HAP-1 (cell line): ENCODE measurements at regions not wholly inside any gene's neighbourhood (a gene's known extent, or its start where the extent isn't known, plus 50 kb on each side); places are given as distances from the start of the nearest gene placed in this dataset.
"Not testable (repeated sequence)": the region's sequence is repeated elsewhere in the genome, so short reads cannot be mapped to it uniquely, and the experiment has no call there.

Experiments
- DNase-seq, 2 experiments: peaks; one replicate each; pipeline ENCODE4 v3.0.0-alpha.2; 2016 to 2020; ENCODE audit warnings: low spot score in 2 of 2
- H3K27me3 ChIP-seq: fragments of 250-450 bp; sonication (Bioruptor Pico); 2 replicates; pipeline ENCODE4 v1.5.1; 2020; ENCODE audit warnings: low read depth, mild to moderate bottlenecking, moderate library complexity
- H3K36me3 ChIP-seq: fragments of 250-450 bp; sonication (Bioruptor Pico); replicated peaks from 2 replicates; pipeline ENCODE4 v1.5.1; 2020; ENCODE audit warnings: mild to moderate bottlenecking
- H3K4me1 ChIP-seq: fragments of 250-450 bp; sonication (Bioruptor Pico); 2 replicates; pipeline ENCODE4 v1.5.1; 2020; ENCODE audit warnings: mild to moderate bottlenecking
- H3K4me3 ChIP-seq: fragments of 250-450 bp; sonication (Bioruptor Pico); 2 replicates; pipeline ENCODE4 v1.5.1; 2020; ENCODE audit warnings: mild to moderate bottlenecking, moderate library complexity
- H3K9me3 ChIP-seq: fragments of 250-450 bp; sonication (Bioruptor Pico); 2 replicates; pipeline ENCODE4 v1.5.1; 2020; ENCODE audit warnings: mild to moderate bottlenecking, moderate library complexity
- in situ Hi-C: fragments of 300-500 bp; cut with MboI; formaldehyde crosslinking; loops from 3 replicates; pipeline ENCODE4 v1.14.3; 2020; ENCODE audit warnings: low sequenced_read_pairs, inconsistent platforms, mixed read lengths

DNA sequence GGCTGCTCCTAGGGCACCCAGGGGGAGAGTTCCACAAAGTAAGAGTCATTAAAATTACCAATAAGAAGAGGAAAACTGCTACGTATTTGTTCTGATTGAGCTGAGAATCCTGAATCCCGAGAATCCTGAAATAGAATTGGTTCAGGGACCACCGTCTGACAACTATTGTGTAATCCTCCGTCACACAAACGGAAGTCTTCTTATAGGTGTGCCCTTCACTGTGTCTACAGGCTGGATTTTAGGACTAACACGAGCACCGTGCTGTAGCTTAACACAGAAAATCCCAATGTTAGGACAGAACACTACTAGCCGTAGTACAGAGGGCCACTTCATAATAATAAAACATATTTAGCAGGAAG lies 50.6 kb upstream of the RNF182 start:
- H3K4me3 ChIP-seq: peak overlapping the region; percentile 12
- H3K9me3 ChIP-seq: no peaks in the 10 kb centered on the region
- no peaks in the 10 kb centered on the region for H3K36me3 ChIP-seq
- no peak for DNase-seq
- H3K27me3 ChIP-seq: no peaks in the 10 kb centered on the region
- peaks cover 7% of the 10 kb centered on the region for H3K4me1 ChIP-seq
- in situ Hi-C loops: no loop called here

DNA sequence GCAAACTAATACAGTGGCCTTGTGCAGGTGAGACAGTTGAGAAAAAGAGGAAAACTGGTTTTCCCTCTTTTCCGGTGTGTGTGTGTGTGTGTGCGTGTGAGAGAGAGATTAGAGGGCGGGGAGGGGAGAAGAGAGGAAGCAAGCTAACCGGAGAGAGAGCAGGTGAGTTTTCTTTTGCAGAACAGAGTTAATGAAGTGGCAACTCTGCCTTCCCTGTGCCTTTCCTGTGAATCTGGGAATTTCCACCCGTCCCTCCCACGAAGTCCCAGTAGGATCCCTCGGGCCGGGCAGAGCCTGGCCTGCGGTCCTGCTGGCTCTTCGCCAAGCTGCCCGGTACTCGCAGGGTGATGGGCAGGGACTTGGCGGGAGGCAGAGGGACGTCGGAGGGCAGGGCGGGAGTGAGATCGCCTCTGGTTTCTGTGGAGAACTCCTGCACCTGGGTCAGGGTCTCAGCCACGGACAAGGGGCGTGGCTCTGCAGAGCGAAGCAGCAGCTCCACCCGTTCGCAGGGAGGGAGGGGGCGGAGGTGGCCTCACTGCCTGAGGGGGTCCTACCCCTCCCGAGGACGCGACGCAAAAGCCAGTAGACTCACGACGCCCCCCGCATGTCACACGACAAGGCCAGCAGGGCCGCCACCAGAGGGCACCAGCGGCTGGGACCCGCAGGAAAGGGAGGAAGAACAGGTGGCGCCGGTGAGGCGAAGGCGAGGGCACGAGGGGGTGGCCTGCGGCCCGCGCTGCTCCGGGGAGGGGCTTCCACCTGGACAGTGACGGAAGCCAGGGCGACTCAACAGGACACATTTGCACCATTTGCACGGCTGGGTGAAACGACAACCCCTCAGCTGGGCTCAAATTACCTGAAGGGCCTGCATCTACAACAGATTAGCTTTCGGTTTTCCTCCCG lies 51.2 kb upstream of the RNF182 start:
- Histone ChIP-seq H3K4me1 (peaks cover 7% of the 10 kb centered on the region), H3K36me3 (no peaks in the 10 kb centered on the region), H3K4me3 (peak overlapping the region; percentile 12), H3K9me3 (no peaks in the 10 kb centered on the region), H3K27me3 (no peaks in the 10 kb centered on the region)
- in situ Hi-C loops: no loop called here
- DNase-seq: peak; percentile 49 to 90

DNA sequence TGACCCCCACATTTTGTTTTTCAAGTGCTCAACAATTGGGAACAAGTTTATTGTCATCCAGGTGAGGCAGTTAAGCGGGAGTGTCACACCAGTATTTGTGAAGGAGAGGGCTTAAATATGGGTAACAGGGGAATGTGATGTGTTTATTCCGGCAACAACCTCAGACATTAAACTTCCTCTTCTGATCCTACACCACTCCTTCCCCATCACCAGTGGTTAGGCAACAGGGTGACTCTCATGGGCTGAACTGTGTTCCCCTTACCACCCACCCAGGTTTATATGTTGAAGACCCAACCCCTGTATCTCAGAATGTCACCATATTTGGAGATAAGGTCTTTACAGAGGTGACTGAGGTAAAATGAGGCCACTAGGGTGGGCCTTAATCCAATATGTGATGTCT lies 52.1 kb upstream of the RNF182 start:
- Histone ChIP-seq H3K36me3 (no peaks in the 10 kb centered on the region), H3K27me3 (no peaks in the 10 kb centered on the region), H3K4me1 (peaks cover 7% of the 10 kb centered on the region), H3K4me3 (no peak overlapping the region), H3K9me3 (no peaks in the 10 kb centered on the region)
- no peak for DNase-seq
- in situ Hi-C loops: no loop called here

DNA sequence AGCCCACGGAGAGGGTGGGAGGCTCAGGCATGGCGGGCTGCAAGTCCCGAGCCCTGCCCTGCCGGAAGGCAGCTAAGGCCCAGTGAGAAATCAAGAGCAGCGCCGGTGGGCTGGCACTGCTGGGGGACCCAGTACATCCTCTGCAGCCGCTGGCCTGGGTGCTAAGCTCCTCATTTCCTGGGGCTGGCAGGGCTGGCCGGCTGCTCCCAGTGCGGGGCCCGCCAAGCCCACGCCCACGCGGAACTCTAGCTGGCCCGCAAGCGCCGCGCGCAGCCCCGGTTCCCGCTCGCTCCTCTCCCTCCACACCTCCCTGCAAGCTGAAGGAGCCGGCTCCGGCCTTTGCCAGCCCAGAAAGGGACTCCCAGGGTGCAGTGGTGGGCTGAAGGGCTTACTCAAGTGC lies 52.7 kb upstream of the RNF182 start:
- H3K36me3 ChIP-seq, H3K4me1 ChIP-seq, DNase-seq, in situ Hi-C loops, H3K9me3 ChIP-seq, H3K4me3 ChIP-seq, H3K27me3 ChIP-seq: not testable (repeated sequence)

DNA sequence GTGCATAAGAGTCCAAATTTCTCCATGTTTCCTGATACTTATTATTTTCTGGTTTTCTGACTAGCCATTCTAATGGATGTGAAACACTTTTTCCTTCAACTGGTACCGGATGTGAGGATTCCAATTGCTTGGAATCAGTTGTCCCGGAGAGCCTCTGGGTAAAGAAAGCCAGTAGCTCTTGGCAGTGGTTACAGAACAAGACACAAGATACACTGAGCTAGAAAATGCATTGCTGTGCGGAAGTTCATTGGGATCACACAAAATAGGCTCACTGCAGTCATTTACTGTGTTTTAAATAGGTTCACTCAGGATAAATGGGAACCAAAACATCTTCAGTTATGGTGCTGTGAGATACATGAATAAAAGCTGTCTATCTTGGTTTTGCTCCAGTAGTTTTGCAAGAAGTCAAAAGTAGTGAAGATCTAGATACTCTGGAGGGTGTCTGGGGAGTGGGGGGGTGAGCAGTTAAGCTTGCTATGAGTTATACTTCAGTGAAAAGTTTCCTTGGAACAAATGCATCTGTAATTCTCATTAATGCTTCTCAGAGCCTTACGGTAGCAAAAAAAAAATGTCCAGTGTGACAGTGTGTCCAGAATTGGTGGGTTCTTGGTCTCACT lies 54.4 kb upstream of the RNF182 start:
- no peaks in the 10 kb centered on the region for H3K27me3 ChIP-seq
- H3K4me1 ChIP-seq: peaks cover 7% of the 10 kb centered on the region
- H3K9me3 ChIP-seq: no peaks in the 10 kb centered on the region
- no peak overlapping the region for H3K4me3 ChIP-seq
- H3K36me3 ChIP-seq: no peaks in the 10 kb centered on the region
- in situ Hi-C loops: no loop called here
- DNase-seq: no peak

DNA sequence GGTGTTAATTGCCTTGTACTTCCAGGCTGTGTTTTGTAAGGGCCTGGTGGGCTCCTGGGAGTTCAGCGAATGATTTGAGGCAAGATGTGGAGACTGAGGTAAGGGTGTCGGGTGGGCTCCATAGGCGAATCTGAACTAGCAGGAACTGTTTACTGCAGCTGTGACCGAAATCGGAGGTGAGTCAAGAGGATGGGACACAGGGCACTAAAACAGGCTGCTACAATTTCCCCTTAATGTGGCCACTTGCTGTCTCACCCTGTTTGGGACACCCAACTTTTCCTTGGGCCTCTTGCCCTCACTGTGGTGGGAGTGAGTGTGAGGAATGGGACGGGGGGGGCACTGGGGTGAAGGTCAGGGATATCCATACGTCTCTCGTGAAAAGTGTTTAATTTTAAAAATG lies 53.9 kb upstream of the MCUR1 start:
- Histone ChIP-seq H3K4me3 (no peak overlapping the region), H3K36me3 (no peaks in the 10 kb centered on the region), H3K4me1 (no peaks in the 10 kb centered on the region), H3K9me3 (no peaks in the 10 kb centered on the region), H3K27me3 (no peaks in the 10 kb centered on the region)
- no peak for DNase-seq
- in situ Hi-C loops: no loop called here

DNA sequence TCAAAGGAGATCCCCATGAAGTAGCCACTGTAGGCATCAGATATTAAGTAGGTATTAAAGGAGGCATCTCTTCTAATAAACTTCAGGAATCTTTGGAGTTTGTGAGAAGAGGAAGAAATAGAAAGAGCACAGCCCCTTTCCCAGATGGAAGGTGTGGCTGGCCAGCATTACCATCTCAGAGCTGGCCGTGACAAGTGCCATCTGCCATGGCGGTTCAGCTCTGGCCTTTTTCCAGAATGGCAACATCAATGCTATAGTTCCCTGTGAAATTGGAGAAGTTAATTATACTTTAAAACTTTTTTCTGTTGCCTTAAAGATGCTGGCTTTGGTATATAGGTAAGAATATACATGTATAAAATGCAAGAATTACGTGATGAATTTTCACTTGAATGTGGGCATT lies 51.9 kb upstream of the MCUR1 start:
- Histone ChIP-seq H3K4me3 (no peak overlapping the region), H3K4me1 (no peaks in the 10 kb centered on the region), H3K9me3 (no peaks in the 10 kb centered on the region), H3K27me3 (no peaks in the 10 kb centered on the region), H3K36me3 (no peaks in the 10 kb centered on the region)
- DNase-seq: no peak
- in situ Hi-C loops: no loop called here

DNA sequence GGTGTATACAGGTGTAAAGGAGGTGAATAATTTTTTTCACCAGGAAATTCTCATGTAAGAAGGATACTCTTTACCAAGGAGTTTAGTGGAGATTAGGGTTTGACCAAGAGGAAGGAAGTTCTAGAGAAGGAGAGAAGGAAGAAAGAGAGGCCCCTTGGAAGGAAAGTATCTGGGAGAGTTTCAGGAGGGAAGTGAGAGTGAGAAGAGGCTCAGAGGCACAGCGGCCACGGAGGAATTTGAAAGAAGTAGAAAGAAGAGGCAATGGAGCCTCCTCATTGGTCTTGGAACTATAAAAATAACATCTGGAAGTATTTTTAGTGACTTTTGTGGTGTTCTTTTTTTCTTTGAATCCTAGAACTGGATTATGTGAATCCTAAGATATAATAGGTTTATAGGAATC lies 50.8 kb upstream of the MCUR1 start:
- in situ Hi-C loops: no loop called here
- Histone ChIP-seq H3K4me3 (no peak overlapping the region), H3K36me3 (no peaks in the 10 kb centered on the region), H3K27me3 (no peaks in the 10 kb centered on the region), H3K9me3 (no peaks in the 10 kb centered on the region), H3K4me1 (no peaks in the 10 kb centered on the region)
- DNase-seq: no peak

DNA sequence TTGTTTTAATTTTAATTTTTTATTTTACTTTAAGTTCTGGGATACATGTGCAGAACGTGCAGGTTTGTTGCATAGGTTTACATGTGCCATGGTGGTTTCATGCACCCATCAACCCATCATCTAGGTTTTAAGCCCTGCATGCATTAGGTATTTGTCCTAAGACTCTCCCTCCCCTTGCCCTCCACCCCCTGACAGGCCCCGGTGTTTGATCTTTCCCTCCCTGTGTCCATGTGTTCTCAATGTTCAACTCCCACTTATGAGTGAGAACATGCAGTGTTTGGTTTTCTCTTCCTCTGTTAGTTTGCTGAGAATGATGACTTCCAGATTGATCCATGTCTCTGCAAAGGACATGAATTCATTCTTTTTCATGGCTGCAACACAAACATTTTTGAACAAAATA lies 50.3 kb upstream of the MCUR1 start:
- H3K27me3 ChIP-seq, H3K9me3 ChIP-seq, DNase-seq, H3K4me1 ChIP-seq, H3K4me3 ChIP-seq, H3K36me3 ChIP-seq, in situ Hi-C loops: not testable (repeated sequence)
